IMR-90 (cell line): ENCODE measurements at regions not wholly inside any gene's neighbourhood (a gene's known extent, or its start where the extent isn't known, plus 50 kb on each side); places are given as distances from the start of the nearest gene placed in this dataset.

Experiments
- BHLHE40 ChIP-seq: fragments of 150-350 bp; IDR thresholded peaks from 2 replicates; pipeline ENCODE4 v1.6.1; 2016; ENCODE audit warnings: mild to moderate bottlenecking, low read depth, low read length
- CEBPB ChIP-seq: IDR thresholded peaks from 2 replicates; pipeline ENCODE4 v1.6.1; 2012; ENCODE audit warnings: low read depth, low read length, improper control_type of control experiment
- CHD1 ChIP-seq: IDR thresholded peaks from 2 replicates; pipeline ENCODE4 v1.6.1; 2012; ENCODE audit warnings: low read depth, low read length, improper control_type of control experiment
- CTCF ChIP-seq: conservative IDR thresholded peaks from 2 replicates; pipeline ENCODE4 v1.5.1; 2012; ENCODE audit warnings: mild to moderate bottlenecking, low read depth, low read length, improper control_type of control experiment
- FOS ChIP-seq: fragments of 150-350 bp; IDR thresholded peaks from 2 replicates; pipeline ENCODE4 v1.6.1; 2016; ENCODE audit warnings: low read depth, low read length
- MAZ ChIP-seq: IDR thresholded peaks from 2 replicates; pipeline ENCODE4 v1.6.1; 2012; ENCODE audit warnings: low read depth, mild to moderate bottlenecking, low read length, improper control_type of control experiment, moderate library complexity, borderline replicate concordance
- MXI1 ChIP-seq: IDR thresholded peaks from 2 replicates; pipeline ENCODE4 v1.6.1; 2012; ENCODE audit warnings: low read depth, mild to moderate bottlenecking, low read length, moderate library complexity, borderline replicate concordance
- NFE2L2 ChIP-seq: fragments of 150-350 bp; IDR thresholded peaks from 2 replicates; pipeline ENCODE4 v1.6.1; 2016; ENCODE audit warnings: low read depth, mild to moderate bottlenecking, low read length
- POLR2A ChIP-seq: IDR thresholded peaks from 2 replicates; pipeline ENCODE4 v1.6.1; 2012; ENCODE audit warnings: mild to moderate bottlenecking, low read depth, low read length
- RAD21 ChIP-seq: IDR thresholded peaks from 2 replicates; pipeline ENCODE4 v1.6.1; 2012; ENCODE audit warnings: low read length, improper control_type of control experiment
- RCOR1 ChIP-seq: IDR thresholded peaks from 2 replicates; pipeline ENCODE4 v1.6.1; 2012; ENCODE audit warnings: mild to moderate bottlenecking, low read length, improper control_type of control experiment; ENCODE audit not compliant: insufficient replicate concordance
- RFX5 ChIP-seq: IDR thresholded peaks from 2 replicates; pipeline ENCODE4 v1.8.0; 2012; ENCODE audit warnings: low read depth, mild to moderate bottlenecking, low read length, moderate library complexity
- SMC3 ChIP-seq: fragments of 150-350 bp; IDR thresholded peaks from 2 replicates; pipeline ENCODE4 v1.6.1; 2016; ENCODE audit warnings: low read depth, mild to moderate bottlenecking, antibody characterized with exemption, low read length, moderate library complexity
- USF2 ChIP-seq: fragments of 150-350 bp; IDR thresholded peaks from 2 replicates; pipeline ENCODE4 v1.6.1; 2017; ENCODE audit warnings: mild to moderate bottlenecking, antibody characterized with exemption, low read length, low read depth

DNA sequence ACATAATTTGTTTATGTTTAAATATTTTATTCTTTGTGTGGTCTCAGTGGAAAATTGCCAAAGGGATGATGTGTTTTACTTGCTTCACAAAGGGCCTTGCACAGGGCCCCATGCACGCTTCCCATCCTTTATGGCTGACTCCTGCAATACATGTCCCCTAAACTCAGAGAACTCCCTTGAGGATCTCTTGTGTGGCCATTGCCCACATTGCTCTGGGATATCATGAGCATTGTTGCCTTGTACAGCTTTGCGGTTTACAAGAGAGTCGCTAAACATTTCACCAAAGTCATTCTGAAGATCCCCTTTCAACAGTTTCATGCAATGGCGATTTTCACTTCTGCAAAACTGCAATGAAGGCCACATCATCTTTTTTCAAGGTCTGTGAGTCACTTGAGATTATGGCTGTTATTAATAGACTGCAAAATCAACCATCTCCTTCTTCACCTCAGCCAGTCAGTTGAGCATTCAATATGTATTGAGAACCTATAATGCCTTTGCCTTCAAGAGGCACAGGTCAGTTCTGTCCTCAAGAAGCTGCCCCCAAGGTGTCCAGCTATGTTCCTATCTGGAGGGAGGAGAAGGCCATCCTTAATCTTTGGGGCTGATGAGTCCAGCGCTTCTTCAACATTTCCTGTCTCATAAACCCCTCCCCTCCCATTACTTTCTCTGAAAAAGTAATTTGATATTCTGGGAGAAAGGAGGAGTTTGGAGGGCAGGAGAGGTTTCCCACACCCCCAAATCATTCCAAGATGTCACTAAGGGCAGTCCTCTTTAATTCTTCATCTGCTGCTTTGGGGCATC is 108.1 kb downstream of the CCDC71L start:
- TF ChIP-seq NFE2L2 (no peak), SMC3 (no peak), CTCF (no peak), BHLHE40 (no peak), USF2 (no peak), CHD1 (no peak), POLR2A (no peak), MAZ (no peak), FOS (no peak), RAD21 (no peak), RFX5 (no peak), CEBPB (no peak), MXI1 (no peak), RCOR1 (no peak)
